Fibroblast of skin of scalp (primary cell): ENCODE measurements at regions not wholly inside any gene's neighbourhood (a gene's known extent, or its start where the extent isn't known, plus 50 kb on each side); places are given as distances from the start of the nearest gene placed in this dataset.
"Not testable (repeated sequence)": the region's sequence is repeated elsewhere in the genome, so short reads cannot be mapped to it uniquely, and the experiment has no call there.

Experiments used
- DNase-seq: peaks from one replicate; pipeline ENCODE4 v3.0.0-alpha.2; 2013

DNA sequence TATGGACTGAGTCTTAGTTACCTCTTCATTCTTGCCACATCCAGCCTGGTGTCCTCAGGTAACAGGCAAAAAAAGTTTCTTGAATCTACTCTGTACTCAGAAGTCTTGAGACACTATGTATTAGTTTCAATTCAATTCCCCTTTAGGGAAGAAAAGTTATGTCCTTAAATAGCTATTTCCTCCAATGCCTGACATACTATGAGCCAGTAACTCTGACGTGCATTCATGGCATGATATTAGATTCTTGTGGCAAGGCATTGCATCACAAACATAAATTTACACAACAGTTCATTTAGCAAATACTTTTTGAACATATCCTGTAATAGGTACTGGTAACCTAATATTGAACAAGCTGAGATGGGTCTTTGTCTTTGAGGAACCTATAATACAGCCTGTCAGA lies 109.3 kb upstream of the FOXB1 start:
- no peak for DNase-seq

DNA sequence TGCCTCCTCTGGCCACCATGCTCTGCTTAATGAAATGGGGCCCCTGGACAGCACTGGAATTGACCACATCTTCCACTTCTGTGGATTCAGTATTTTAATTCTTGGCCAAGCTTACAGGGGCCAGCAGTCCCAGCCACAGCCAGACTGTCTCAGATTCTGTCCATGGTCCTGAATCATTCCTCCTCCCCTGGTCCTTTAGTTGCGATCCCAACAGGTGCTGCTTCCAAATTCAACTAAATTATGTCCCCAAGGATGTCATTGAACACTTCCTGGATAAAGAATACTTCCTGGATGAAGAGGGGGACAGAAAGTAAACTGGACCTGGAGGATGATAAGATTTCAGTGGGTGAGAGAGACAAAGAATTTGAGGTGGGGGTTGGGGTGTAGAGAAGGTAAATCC lies 111.1 kb upstream of the FOXB1 start:
- DNase-seq, result peak; percentile 24

DNA sequence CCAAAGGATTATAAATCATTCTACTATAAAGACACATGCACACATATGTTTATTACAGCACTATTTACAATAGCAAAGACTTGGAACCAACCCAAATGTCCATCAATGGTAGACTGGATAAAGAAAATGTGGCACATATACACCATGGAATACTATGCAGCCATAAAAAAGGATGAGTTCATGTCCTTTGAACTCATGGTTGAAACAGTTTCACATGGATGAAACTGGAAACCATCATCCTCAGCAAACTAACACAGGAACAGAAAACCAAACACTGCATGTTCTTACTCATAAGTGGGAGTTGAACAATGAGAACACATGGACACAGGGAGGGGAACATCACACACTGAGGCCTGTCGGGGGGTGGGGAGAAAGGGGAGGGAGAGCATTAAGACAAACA lies 116.2 kb upstream of the FOXB1 start:
- DNase-seq, result not testable (repeated sequence)

DNA sequence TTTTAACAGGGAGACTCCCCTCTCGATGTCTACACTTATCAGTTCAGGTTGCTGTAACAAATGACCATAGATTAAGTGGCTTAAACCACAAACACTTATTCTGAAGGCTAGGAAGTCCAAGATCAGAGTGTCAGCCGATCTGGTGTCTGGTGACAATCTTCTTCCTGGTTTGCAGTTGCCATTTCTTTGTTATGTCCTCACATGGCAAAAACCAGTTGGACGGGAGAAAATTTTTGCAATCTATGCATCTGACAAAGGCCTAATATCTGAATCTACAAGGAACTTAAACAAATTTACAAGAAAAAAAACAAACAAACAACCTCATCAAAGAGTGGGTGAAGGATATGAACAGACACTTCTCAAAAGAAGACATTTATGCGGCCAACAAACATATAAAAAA lies 116.9 kb upstream of the FOXB1 start:
- DNase-seq, result no peak

DNA sequence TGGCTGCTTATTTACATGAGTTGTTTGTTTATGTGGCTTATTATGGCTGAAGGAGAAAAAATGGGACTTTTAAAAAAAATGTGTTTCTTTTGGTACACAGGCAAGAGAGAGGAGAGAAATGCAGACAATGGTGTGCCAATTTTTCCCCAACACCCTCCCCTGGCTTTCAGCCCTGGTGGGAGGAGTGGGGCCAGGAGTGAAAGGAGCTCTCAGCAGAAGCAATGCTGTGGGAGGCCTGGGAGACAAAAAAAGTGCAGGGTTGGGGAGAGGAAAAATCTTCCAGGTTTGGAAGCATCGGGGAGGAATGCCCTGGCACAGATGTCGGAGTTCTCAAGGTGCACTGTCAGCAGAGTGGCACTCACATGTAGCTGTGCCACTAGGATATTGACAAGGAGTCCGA lies 117.7 kb upstream of the FOXB1 start:
- DNase-seq, result no peak

DNA sequence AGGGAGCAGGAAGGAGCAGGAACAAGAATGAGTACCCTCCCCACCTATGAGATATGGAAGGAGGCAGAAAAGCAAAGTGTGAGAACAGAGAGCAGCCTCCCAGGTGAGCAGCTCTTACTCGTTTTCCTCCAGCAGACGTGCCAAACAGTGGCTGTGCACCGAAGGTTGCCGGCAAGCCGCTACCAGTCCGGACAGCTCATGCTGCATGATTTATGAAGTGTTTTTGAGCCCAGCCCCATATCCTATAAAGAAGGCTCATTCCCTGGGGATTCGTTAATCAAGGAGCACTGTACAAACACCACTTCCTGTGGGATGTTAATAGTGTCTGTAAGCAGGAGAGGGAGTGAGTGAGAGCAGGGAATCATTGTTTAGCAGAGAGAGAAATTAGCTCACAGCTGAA lies 118.3 kb upstream of the FOXB1 start:
- DNase-seq, result peak; percentile 51

DNA sequence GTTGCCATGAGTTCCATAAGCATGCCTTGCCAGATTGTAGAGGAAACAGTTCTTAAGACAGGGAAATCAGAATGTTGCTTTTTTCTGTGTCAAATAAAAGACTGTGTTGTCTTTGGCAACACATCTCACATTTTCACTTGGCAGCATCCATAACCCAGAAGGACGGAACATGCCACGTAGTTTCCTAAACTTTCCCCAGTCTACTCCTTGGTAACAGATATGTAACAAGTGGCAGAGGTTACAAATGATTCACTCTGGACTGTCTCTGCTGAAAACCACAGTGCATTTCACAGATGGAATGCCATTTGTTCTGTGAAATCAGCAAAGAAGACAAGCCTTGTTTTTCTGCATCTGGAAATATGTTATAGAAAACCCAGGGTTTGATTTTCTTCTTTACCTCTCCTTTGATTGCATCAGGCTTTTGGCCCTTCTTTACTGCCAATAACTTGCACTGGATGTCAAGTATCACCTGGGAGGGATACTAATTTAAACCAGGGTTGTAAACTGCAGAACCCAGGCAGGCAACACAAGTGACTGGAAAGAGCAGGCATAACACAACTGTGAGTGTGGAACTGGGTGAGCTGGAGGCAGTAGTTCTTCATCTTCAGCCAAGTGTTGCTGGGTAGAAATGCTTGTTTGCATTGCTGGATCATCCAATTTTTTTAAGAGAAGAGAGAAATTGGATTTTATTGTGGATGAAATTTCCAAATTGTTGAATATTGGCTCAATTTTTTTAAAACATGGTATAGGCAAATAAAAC lies 124.4 kb upstream of the FOXB1 start:
- DNase-seq, result peak; percentile 62

DNA sequence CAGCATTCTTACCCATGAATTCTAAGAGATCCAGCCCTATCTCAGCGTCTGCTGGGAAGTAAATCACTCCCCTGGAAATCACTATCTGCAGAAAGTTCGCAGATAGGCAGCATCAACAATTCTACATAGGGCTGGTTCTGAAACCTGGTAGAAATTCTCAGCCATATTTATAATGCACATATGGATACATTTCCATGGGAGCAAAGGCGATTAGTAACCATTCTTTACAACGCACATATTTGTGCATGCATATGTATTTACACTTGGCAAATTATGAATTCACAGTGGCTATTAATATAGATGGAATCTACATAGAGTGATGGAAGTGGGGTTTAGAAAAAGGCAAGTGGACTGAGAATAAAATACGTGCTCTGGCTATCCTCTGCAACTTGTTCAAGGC lies 128.0 kb upstream of the FOXB1 start:
- DNase-seq, result no peak

DNA sequence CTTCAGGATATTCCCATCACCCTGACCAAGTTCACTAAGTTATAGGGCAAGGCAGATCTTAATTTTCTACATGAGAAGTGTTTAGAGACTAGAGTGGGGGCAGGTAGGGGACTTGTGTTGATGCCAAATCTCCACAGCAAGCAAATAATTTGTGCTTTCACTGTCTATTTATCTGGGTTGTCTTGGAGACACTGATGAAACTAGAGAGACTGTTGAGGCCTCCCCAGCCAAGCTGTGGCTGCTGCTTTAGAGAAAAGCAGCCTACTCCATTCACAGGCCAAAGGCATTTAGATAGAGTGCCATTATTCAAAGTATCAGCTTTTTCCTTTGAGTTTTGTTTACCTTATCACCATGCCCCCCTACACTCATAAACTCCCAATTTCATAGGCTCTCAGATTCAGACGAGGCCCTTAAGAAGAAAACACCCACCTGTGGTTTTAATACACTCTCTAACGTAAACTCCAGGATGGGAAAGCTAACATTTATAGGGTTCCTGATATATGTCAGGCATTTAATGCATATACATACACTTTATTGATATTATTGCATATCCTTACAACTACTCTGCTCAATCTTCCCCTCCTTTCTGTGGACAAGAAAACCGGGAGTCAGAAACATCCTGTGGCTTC lies 130.4 kb upstream of the FOXB1 start:
- no peak for DNase-seq

DNA sequence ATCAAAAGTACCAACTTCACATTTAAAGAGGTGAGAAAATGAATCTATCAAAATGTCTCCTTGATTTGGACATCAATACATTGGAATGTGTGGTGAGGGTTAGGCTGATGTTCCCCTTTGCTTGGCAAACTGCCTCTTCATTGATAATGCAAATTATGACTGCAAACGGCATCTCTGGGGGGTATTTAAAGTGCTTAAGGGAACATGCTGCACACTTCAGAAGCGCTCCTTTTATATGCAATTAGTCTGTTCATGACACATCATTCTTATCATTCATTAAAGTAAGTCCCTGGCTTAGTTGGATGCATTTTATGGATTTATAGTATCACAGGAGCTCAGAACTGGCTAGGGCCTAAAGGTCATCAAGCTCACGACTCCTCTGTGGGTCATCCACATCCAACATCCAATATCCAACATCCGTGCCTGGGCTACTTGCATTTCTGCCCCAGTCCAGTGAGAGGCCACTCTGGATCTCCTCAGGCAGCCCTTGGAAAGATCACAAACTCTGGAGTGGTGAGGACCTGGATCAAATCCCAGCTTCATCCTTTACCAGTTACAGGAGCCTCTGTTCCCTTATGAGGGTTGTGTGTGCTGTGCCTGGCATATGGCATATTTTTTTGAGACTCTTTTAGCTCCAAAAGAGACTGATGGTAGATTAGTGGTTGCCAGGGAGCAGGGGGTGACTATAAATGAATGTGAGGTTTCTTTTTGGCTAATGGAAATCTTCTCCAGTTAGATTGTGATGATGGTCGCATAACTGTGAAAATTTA lies 136.8 kb upstream of the FOXB1 start:
- no peak for DNase-seq

DNA sequence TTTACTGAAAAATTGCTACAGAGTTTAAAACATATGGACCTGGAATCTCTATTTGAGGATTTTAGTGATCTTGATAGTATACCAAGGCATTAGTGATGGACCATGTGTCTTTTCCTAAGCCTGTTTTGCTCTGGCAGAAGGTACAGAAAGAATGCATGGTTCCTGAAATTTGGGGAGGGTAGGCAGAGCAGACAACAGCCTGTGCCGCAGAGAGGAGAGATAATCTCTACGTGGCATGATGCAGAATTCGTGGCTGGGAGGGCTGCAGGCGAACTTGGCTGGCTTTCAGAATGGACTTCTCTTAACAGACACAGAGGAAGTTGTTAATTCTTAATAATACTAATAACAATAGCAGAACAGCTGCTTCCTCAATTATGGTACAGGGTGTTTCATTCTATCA lies 137.5 kb upstream of the FOXB1 start:
- no peak for DNase-seq

DNA sequence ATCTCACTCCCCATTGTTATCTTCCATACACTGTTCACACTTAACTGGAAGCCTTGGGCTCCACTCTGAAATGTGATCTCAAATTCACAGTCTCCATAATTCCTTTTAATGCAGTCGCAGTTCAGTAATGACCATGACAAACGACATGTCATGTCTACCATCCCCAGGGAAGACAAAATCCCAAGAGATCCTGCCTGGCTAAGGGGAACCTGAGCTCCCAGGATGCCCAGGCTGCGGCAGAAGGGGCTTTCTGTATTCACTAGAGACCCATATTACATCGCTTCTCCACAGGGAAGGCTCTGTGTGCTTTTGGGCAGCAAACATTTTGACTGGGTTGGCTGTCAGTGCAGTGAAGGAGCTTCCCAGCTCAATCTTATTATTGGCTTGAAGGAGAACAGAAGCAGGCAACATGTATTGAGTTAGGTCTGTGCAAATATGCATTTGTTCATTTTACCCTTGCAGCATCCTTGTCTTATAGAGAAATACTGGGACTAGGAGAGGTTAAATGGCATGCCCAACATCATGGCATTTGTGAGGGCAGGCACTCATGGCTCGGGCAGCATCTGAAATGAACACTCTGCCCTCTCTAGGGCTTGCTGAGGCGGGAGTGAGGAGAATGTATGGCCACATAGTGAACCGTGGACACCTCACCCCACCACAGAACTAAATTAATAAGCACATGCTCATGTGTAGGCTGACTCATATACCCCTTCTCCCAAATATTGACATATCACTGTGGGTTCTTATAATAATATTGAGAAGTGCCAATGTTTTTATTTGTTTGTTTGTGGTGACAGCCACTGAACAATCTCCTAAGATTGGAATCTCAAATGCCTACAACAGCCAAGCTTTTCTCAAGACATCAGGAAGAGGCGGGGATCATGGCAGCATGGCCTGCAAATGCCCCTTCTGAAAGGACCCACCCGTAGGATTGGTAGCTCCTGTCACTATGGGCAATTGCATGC lies 141.6 kb upstream of the FOXB1 start:
- DNase-seq, result no peak

DNA sequence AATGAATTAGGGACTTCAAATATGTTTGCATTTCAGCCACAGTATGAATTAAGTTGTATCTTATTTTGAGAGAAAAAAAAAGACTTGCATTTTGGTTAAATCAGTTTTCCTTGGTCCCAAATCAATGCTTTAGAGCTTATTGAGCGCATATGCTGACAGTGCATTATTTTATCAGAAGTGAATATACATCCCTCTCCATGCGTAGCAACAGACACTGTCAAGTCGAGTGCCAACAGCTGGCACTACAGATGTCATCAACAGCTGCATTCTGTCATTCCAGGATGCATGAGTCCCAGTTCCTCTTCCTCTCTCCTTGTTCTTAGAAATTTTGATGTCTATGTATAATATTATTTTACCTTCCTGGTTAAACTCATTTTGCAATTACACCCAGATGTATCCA lies 156.1 kb upstream of the FOXB1 start:
- no peak for DNase-seq

DNA sequence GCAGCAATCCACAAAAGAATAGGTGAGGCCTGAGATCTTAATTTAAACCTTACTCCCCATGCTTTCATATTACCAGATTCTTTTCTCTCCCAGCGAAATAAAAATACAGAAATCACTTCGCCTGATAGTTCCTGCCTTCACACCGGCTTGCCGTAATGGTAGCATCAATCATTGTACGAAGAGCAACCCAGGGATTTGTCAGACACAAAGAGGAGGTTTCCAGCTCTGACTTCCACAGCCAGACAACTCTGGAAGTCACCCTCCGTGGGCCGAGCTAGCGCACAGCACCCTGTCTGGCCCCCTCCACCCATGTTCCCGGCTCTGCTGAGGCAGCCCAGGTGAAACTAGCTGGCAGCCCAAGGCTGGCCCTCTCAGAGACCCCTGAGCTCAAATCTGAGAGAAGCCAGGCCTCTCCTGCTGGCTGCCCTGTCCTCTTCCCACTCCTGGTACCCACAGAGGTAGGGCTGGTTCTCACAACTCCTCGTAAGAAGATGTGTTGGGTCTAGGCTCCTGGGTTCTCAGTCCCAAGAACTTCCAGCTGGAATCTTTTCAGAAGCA lies 156.9 kb upstream of the BNIP2 start:
- no peak for DNase-seq

DNA sequence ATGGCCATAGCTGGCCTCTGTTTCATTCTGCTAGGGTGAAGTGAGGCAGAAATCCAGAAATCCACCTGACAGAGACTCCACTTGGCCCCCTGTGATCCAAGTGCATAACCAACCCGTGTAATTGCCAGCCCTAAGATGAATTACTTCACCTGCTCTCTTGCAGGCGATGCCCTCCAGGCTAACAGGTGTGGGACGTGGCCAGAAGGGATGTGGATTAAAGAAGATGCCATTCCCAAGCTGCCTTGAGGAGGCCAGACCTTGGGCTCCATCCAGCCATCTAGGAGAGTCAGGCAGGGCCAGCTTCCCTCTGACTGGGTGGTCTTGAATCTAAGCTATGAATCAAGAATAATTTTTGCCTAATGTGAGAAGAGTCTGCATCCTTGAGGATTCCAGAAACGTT lies 154.5 kb upstream of the BNIP2 start:
- DNase-seq, result no peak

DNA sequence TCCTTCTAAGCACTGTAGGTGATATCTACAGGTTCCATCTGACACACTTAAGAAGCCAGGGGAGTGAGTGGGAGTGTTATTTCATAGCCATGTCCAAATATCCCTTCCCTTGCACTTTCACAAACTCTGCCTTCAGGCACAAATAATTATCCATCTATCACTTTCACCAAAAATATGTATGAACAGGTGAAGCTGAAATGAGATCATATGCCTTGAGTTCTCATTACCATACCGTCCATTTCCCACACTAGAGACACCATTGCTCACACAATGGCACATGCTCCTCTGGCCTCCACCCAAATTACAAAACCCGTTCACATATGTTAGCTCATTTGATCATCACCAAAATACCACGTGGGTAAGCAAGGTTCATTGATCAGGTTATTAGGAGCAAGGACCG lies 151.9 kb upstream of the BNIP2 start:
- DNase-seq, result no peak

DNA sequence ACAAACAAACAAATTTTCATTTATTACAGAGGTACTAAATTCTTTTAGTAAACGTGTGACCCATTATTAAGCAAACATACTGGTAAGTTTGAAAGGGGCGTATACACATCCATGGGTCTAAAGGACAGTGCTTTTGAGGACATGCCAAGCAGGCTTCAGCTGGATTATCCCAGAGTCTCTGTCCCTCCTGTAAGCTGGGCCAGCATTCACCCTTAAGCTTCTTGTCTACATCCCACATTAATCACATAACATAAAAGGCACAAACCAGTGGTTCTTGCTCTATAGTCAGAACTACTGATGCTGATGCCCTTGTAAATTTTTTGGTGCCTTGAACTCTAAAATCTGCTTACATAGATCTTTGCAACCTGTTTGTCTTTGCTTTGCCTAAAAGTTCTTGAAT lies 150.8 kb upstream of the BNIP2 start:
- DNase-seq, result no peak

DNA sequence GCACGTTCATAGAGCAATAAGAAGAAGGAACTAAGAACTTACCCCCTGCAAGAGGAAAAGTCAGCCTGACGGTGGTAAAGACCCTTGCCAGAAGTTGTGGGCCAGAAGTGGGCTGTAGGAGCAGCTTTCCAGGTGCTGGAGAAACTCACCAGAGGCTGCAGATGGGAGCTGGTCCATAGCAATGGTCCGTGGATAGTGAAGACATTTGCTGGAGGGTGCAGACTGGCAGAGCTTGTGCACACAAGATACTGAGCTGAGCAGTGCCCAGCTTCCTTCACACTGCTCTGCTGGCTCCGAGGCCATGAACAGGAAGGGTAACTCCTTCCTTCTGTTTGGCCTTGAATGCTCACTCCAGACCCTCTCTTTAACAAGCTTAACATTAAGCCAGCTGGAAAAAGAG lies 149.8 kb upstream of the BNIP2 start:
- DNase-seq, result no peak

DNA sequence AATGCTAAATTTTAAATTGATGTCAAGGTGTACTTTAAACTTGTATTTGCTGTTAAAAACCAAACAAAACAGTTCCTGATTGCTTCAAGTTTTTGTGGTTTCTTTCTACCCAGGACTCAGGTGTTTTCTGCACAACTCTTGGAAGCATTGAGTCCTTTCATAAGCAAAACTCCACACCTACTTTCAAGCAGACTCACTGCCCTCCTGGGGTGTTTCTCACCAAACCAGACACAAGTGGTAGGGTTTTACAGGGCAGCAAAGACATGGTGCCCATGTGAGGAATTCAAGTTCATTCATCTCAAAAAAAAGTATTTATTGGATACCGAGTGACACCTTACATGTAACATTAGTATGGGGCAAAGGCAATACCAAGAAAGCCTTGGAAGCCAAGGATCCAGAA lies 146.7 kb upstream of the BNIP2 start:
- no peak for DNase-seq

DNA sequence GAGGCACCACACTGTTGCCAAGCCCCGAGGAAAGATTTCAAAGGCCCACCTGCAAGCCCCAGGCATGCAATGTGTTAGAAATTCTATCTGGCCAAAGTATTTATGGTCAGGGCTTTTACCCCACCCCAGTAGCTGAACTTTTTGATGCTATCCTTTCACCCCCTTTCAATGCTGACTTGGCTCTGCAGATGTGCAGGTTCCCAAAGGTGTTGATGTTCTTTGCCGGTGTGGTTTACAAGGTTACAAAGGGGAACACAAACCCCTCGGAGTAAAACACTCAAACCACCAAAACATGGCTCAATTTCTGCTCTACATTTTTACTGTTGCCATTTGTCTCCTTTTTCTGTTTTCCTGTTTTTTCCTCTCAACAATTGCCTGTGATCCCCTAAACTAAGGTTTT lies 145.4 kb upstream of the BNIP2 start:
- no peak for DNase-seq

DNA sequence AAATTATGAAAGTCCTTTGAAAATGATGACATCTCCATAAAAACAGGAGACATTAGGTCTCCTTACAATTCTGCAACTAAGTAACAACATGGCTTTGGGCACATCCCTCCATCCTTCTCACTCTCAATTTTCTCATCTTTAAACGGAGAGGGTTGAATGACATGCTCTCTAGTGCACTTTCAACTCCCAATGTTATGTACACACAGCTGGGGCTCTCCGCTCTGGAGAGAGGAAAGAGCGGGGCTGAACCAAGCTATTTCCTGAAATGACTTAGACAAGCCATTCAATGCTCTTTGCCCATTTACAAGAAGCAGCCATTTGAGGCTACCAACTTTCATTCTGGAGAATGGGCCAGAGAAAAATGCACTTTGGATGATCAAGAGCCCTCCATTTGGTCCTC lies 144.2 kb upstream of the BNIP2 start:
- DNase-seq, result no peak

DNA sequence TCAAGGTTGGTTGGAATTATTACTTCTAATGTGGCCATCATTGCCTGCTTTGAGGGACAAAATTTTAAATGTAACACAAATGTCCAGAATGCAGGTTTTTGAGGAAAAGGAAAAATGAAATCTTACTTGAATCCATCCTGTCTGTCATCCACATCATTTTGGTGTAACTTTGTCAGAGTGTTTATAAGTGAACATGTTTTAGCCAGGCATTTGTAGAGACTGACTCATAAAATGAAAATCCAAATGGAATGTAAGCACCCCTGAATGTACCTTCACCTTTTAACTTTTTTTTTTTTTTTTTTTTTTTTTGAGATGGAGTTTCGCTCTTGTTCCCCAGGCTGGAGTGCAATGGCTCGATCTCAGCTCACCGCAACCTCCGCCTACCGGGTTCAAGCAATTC lies 141.8 kb upstream of the BNIP2 start:
- no peak for DNase-seq
